ENCODE measurements at regions not wholly inside any gene's neighbourhood (a gene's known extent, or its start where the extent isn't known, plus 50 kb on each side); places are given as distances from the start of the nearest gene placed in this dataset.
"Not testable (repeated sequence)": the region's sequence is repeated elsewhere in the genome, so short reads cannot be mapped to it uniquely, and the experiment has no call there.

GRCh38 chr3:171981271-171981605 lies 58.1 kb upstream of the FNDC3B start:
- DNase-seq (ENCODE audit: low spot score) = no peak

GRCh38 chr3:171982828-171983227 lies 56.5 kb upstream of the FNDC3B start:
- no peak for DNase-seq (ENCODE audit: low spot score)

DNA sequence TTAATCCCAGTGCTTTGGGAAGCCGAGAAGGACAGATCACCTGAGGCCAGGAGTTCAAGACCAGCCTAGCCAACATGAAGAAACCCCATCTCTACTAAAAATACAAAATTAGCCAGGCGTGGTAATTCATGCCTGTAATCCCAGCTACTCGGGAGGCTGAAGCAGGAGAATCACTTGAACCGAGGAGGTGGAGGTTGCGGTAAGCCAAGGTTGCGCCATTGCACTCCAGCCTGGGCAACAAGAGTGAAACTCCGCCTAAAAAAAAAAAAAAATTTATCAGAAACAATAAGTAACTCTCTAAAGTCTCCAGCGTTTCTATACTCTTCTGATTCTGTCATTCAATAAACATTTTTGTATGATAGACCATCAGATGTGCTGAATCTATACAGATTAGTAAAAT lies 55.7 kb upstream of the FNDC3B start:
- not testable (repeated sequence) for DNase-seq (ENCODE audit: low spot score)

- no peak for DNase-seq (ENCODE audit: low spot score)
These were observed 54.5 kb upstream of the FNDC3B start for GRCh38 chr3:171984883-171985282.

GRCh38 chr3:171986176-171986575 lies 53.2 kb upstream of the FNDC3B start:
- no peak for DNase-seq (ENCODE audit: low spot score)

GRCh38 chr3:171986757-171987518 lies 52.4 kb upstream of the FNDC3B start:
- no peak for DNase-seq (ENCODE audit: low spot score)

Measured in activated CD4-positive, alpha-beta T cell treated with anti-CD3 and anti-CD28 coated beads, Interleukin-2, Interleukin-4, amounts not matched to agents 100 ng/mL and 50 ng/mL, durations not matched to agents 16 hours and 8 hours (primary cell).